ENCODE measurements at regions not wholly inside any gene's neighbourhood (a gene's known extent, or its start where the extent isn't known, plus 50 kb on each side); places are given as distances from the start of the nearest gene placed in this dataset.
"Not testable (repeated sequence)": the region's sequence is repeated elsewhere in the genome, so short reads cannot be mapped to it uniquely, and the experiment has no call there.

- no peak overlapping the region for H2AFZ ChIP-seq (ENCODE audit: low read depth, low read length)
- no peaks in the 10 kb centered on the region for H3K27me3 ChIP-seq (ENCODE audit: low read depth, low read length)
- H3K4me3 ChIP-seq (ENCODE audit: low read length), result no peak overlapping the region
- H3K9me3 ChIP-seq (ENCODE audit: insufficient read depth, low read length), result 0 out of 2 replicates have a peak, but pooled peaks cover 4% of the 10 kb centered on the region
- H3K4me1 ChIP-seq (ENCODE audit: low read length), result no peaks in the 10 kb centered on the region
- H4K20me1 ChIP-seq (ENCODE audit: insufficient read depth, low read length), result no peaks in the 10 kb centered on the region
- H3K27ac ChIP-seq (ENCODE audit: low read length), result no peak overlapping the region
- H3K4me2 ChIP-seq (ENCODE audit: low read length), result no peak overlapping the region
- no peaks in the 10 kb centered on the region for H3K36me3 ChIP-seq (replicated peaks; ENCODE audit: low read depth, low read length)
- no peaks in the 10 kb centered on the region for H3K79me2 ChIP-seq (ENCODE audit: low read length)
- no peak overlapping the region for H3K9ac ChIP-seq (ENCODE audit: low read length)
- no peak for TF ChIP-seq EZH2phosphoT487 (IDR thresholded peaks at IDR 0.05; ENCODE audit: low read depth)
These were observed 133.8 kb upstream of the PMCH start for GRCh38 chr12:102331419-102331818.

- H3K79me2 ChIP-seq (ENCODE audit: low read length), result no peaks in the 10 kb centered on the region
- no peaks in the 10 kb centered on the region for H3K4me1 ChIP-seq (ENCODE audit: low read length)
- no peaks in the 10 kb centered on the region for H3K27me3 ChIP-seq (ENCODE audit: low read depth, low read length)
- no peak overlapping the region for H2AFZ ChIP-seq (ENCODE audit: low read depth, low read length)
- TF ChIP-seq EZH2phosphoT487 (IDR thresholded peaks at IDR 0.05; ENCODE audit: low read depth), result no peak
- no peak for TF ChIP-seq CTCF (IDR thresholded peaks at IDR 0.05; ENCODE audit: low read depth, low read length)
- no peaks in the 10 kb centered on the region for H4K20me1 ChIP-seq (ENCODE audit: insufficient read depth, low read length)
- no peaks in the 10 kb centered on the region for H3K36me3 ChIP-seq (replicated peaks; ENCODE audit: low read depth, low read length)
- no peak overlapping the region for H3K4me2 ChIP-seq (ENCODE audit: low read length)
- 0 out of 2 replicates have a peak, but pooled peaks cover 4% of the 10 kb centered on the region for H3K9me3 ChIP-seq (ENCODE audit: insufficient read depth, low read length)
- no peak overlapping the region for H3K9ac ChIP-seq (ENCODE audit: low read length)
- no peak overlapping the region for H3K27ac ChIP-seq (ENCODE audit: low read length)
- no peak overlapping the region for H3K4me3 ChIP-seq (ENCODE audit: low read length)
These were observed 132.2 kb upstream of the PMCH start for GRCh38 chr12:102329883-102330282.

- Histone ChIP-seq H3K4me3 (ENCODE audit: low read length) (no peak overlapping the region), H3K27me3 (ENCODE audit: low read depth, low read length) (no peaks in the 10 kb centered on the region), H3K36me3 (replicated peaks; ENCODE audit: low read depth, low read length) (no peaks in the 10 kb centered on the region), H3K4me1 (ENCODE audit: low read length) (no peaks in the 10 kb centered on the region), H4K20me1 (ENCODE audit: insufficient read depth, low read length) (no peaks in the 10 kb centered on the region), H3K4me2 (ENCODE audit: low read length) (no peak overlapping the region), H3K9ac (ENCODE audit: low read length) (no peak overlapping the region), H3K79me2 (ENCODE audit: low read length) (no peaks in the 10 kb centered on the region), H2AFZ (ENCODE audit: low read depth, low read length) (no peak overlapping the region), H3K9me3 (ENCODE audit: insufficient read depth, low read length) (no peaks in the 10 kb centered on the region), H3K27ac (ENCODE audit: low read length) (no peak overlapping the region)
- TF ChIP-seq EZH2phosphoT487 (IDR thresholded peaks at IDR 0.05; ENCODE audit: low read depth) (no peak), CTCF (IDR thresholded peaks at IDR 0.05; ENCODE audit: low read depth, low read length) (no peak)
These were observed 129.3 kb upstream of the PMCH start for GRCh38 chr12:102326982-102327381.

GRCh38 chr12:102325108-102325507 lies 127.5 kb upstream of the PMCH start:
- H3K9ac ChIP-seq (ENCODE audit: low read length); H3K4me1 ChIP-seq (ENCODE audit: low read length); H3K27ac ChIP-seq (ENCODE audit: low read length); H3K79me2 ChIP-seq (ENCODE audit: low read length); H3K36me3 ChIP-seq (replicated peaks; ENCODE audit: low read depth, low read length); H4K20me1 ChIP-seq (ENCODE audit: insufficient read depth, low read length); H3K4me3 ChIP-seq (ENCODE audit: low read length); H3K9me3 ChIP-seq (ENCODE audit: insufficient read depth, low read length); H3K4me2 ChIP-seq (ENCODE audit: low read length); H2AFZ ChIP-seq (ENCODE audit: low read depth, low read length); H3K27me3 ChIP-seq (ENCODE audit: low read depth, low read length): not testable (repeated sequence)

GRCh38 chr12:102323799-102324198 lies 126.2 kb upstream of the PMCH start:
- H3K9me3 ChIP-seq (ENCODE audit: insufficient read depth, low read length), result no peaks in the 10 kb centered on the region
- no peak overlapping the region for H3K27ac ChIP-seq (ENCODE audit: low read length)
- H3K4me2 ChIP-seq (ENCODE audit: low read length), result no peak overlapping the region
- no peaks in the 10 kb centered on the region for H3K79me2 ChIP-seq (ENCODE audit: low read length)
- no peaks in the 10 kb centered on the region for H4K20me1 ChIP-seq (ENCODE audit: insufficient read depth, low read length)
- TF ChIP-seq CTCF (IDR thresholded peaks at IDR 0.05; ENCODE audit: low read depth, low read length) (no peak), EZH2phosphoT487 (IDR thresholded peaks at IDR 0.05; ENCODE audit: low read depth) (no peak)
- no peak overlapping the region for H2AFZ ChIP-seq (ENCODE audit: low read depth, low read length)
- no peaks in the 10 kb centered on the region for H3K36me3 ChIP-seq (replicated peaks; ENCODE audit: low read depth, low read length)
- H3K4me3 ChIP-seq (ENCODE audit: low read length), result no peak overlapping the region
- no peak overlapping the region for H3K9ac ChIP-seq (ENCODE audit: low read length)
- H3K27me3 ChIP-seq (ENCODE audit: low read depth, low read length), result no peaks in the 10 kb centered on the region
- no peaks in the 10 kb centered on the region for H3K4me1 ChIP-seq (ENCODE audit: low read length)
